ENCODE measurements at regions not wholly inside any gene's neighbourhood (a gene's known extent, or its start where the extent isn't known, plus 50 kb on each side); places are given as distances from the start of the nearest gene placed in this dataset.

DNA sequence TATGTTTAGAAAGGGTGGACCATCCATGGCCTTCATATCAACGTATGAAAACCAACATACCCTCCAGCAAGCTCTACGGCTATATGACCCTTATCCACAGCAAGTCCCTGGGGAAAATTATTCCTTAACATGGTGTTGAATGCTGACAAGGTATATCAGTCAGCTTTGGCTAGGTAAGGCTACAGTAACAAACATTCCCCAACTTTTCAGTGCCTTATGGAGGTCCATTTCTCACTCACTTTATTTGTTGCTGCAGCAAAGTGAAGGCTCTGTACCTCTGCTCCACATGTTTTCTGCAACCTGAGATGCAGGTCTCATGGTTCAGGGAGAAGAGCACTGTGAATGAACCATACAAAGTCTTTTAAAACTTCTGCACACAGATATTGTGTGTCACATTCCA is 83.8 kb upstream of the TOX3 start:
- H3K27ac ChIP-seq: no peak overlapping the region
- no peaks in the 10 kb centered on the region for H3K27me3 ChIP-seq (ENCODE audit: insufficient read depth, low read depth, severe bottlenecking)
- H3K9me3 ChIP-seq (ENCODE audit: severe bottlenecking): no peaks in the 10 kb centered on the region
- TF ChIP-seq, protein P1, sequence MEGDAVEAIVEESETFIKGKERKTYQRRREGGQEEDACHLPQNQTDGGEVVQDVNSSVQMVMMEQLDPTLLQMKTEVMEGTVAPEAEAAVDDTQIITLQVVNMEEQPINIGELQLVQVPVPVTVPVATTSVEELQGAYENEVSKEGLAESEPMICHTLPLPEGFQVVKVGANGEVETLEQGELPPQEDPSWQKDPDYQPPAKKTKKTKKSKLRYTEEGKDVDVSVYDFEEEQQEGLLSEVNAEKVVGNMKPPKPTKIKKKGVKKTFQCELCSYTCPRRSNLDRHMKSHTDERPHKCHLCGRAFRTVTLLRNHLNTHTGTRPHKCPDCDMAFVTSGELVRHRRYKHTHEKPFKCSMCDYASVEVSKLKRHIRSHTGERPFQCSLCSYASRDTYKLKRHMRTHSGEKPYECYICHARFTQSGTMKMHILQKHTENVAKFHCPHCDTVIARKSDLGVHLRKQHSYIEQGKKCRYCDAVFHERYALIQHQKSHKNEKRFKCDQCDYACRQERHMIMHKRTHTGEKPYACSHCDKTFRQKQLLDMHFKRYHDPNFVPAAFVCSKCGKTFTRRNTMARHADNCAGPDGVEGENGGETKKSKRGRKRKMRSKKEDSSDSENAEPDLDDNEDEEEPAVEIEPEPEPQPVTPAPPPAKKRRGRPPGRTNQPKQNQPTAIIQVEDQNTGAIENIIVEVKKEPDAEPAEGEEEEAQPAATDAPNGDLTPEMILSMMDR (IDR thresholded peaks at IDR 0.05; ENCODE audit: low read depth, low read length): no peak
- H3K36me3 ChIP-seq: no peaks in the 10 kb centered on the region
- H3K4me3 ChIP-seq (ENCODE audit: low read depth, low read length): no peak overlapping the region
- no peak for DNase-seq

DNA sequence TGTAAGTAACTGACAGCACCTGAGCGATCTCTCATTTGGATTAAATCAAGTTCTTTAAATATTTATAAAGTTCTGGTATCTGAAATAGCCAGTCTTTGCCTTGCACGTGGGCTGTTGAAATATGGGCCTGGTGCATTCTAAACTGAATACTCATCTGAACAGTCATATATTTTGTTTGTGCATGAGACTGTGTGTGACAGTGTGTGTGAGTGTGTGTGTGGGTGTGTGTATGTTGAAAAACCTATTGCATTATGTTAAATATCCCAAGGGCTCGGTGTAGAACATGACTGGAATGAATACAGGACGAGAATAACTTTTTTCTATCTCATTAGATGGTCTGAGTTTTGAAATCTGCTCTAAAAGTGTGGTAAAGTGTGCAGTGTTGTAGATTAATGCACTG is 82.4 kb upstream of the TOX3 start:
- no peaks in the 10 kb centered on the region for H3K9me3 ChIP-seq (ENCODE audit: severe bottlenecking)
- H3K4me3 ChIP-seq (ENCODE audit: low read depth, low read length): no peak overlapping the region
- TF ChIP-seq, protein P1 (IDR thresholded peaks at IDR 0.05; ENCODE audit: low read depth, low read length): no peak
- H3K27ac ChIP-seq: no peak overlapping the region
- no peaks in the 10 kb centered on the region for H3K36me3 ChIP-seq
- no peaks in the 10 kb centered on the region for H3K27me3 ChIP-seq (ENCODE audit: insufficient read depth, low read depth, severe bottlenecking)
- no peak for DNase-seq

DNA sequence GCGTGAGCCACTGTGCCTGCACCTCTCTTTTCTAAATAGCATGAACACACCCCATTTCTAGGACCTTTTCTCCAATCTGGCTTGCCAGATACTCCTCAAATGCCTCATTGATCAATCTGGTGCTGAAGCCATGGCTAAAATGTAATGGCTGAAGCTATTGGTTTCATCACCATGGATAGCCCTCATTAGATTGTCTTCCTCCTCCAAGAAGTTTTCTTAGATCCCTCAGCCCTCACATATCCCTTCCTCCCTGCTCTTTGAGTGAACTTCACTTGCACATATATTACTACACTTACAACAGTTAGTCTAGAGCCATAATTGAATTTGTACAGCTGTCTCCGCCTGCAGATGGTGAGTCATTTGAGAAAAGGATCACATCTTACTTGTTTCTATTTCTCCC is 77.9 kb upstream of the TOX3 start:
- Histone ChIP-seq H3K27me3 (ENCODE audit: insufficient read depth, low read depth, severe bottlenecking) (no peaks in the 10 kb centered on the region), H3K9me3 (ENCODE audit: severe bottlenecking) (no peaks in the 10 kb centered on the region), H3K4me3 (ENCODE audit: low read depth, low read length) (no peak overlapping the region), H3K27ac (no peak overlapping the region), H3K36me3 (no peaks in the 10 kb centered on the region)
- no peak for DNase-seq
- TF ChIP-seq, protein P1 (IDR thresholded peaks at IDR 0.05; ENCODE audit: low read depth, low read length): no peak

DNA sequence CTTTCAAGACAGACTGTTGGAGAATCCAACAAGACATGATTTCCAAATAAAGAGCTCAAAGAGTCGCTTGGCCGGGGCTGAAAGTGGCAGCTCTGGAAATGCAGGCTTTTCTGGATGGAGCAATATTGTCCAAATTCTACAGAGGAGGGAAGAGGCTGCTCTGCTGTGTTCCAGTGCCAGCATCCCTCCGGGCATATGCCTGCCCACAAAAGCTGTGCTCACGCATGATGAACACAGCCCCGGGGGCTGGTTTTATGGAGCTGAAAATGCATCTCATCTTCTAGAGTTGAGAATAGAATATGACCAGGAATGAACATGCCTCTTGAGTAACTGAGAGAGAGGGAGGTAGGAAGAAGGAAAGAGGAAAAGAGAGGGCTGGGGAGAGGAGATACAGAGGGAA is 74.7 kb upstream of the TOX3 start:
- Histone ChIP-seq H3K9me3 (ENCODE audit: severe bottlenecking) (no peaks in the 10 kb centered on the region), H3K27me3 (ENCODE audit: insufficient read depth, low read depth, severe bottlenecking) (no peaks in the 10 kb centered on the region), H3K4me3 (ENCODE audit: low read depth, low read length) (no peak overlapping the region), H3K27ac (no peak overlapping the region), H3K36me3 (no peaks in the 10 kb centered on the region)
- TF ChIP-seq, protein P1 (IDR thresholded peaks at IDR 0.05; ENCODE audit: low read depth, low read length): no peak
- no peak for DNase-seq

DNA sequence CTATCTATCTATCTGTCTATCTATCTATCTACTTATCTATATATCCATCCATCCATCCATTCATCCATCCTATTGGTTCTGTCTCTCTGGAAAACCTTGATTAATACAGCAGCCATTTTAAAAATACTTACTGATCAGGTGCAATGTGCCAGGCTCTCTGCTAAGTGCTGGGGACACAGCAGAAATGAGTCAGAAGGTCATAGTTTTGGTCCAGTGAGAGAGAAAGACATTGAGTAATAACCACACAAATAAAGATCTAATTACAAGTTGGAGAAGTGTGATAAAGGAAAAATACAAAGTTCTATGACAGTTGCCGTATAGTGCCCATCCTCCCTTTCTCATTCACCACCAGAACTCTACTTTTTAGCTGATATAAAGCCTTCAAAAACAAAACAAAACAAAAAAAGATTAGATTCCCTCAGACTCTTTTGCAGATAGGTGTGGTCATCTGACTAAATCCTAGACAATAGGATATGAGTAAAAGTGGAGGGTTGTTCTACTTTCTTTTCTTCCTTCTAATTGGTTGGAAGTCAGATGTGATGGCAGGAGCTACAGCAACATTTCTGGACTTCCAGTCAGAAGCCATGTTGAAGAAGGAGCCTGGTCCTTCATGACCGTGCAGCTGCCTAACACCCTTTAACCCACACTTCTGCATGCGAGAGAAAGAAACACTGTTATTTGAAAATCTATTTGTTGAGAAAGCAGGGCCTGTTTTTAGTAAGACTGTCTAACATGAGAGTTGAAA is 72.0 kb upstream of the TOX3 start:
- TF ChIP-seq, protein P1 (IDR thresholded peaks at IDR 0.05; ENCODE audit: low read depth, low read length): no peak
- Histone ChIP-seq H3K27ac (no peak overlapping the region), H3K36me3 (no peaks in the 10 kb centered on the region), H3K27me3 (ENCODE audit: insufficient read depth, low read depth, severe bottlenecking) (no peaks in the 10 kb centered on the region), H3K9me3 (ENCODE audit: severe bottlenecking) (no peaks in the 10 kb centered on the region), H3K4me3 (ENCODE audit: low read depth, low read length) (no peak overlapping the region)
- no peak for DNase-seq

DNA sequence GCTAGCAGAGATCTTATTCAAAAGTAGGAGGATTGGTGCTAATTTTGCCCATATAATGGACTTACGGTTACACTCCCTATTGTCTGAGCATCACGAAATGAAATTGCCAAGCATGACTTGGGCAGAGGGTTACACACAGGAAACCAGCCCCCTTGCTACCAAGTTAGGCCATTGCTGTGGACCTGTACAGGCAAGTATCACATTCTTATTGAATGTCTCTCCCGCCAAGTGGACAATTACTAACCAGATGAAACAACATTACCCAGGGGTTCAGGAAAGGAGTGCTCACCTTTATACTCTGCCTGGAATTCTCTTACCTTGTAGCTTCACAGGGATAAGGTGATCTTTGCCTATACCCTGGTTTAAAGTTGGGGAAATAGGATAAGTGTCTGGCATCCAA is 70.6 kb upstream of the TOX3 start:
- H3K27ac ChIP-seq: no peak overlapping the region
- no peak for DNase-seq
- TF ChIP-seq, protein P1 (IDR thresholded peaks at IDR 0.05; ENCODE audit: low read depth, low read length): no peak
- no peaks in the 10 kb centered on the region for H3K9me3 ChIP-seq (ENCODE audit: severe bottlenecking)
- no peaks in the 10 kb centered on the region for H3K27me3 ChIP-seq (ENCODE audit: insufficient read depth, low read depth, severe bottlenecking)
- H3K4me3 ChIP-seq (ENCODE audit: low read depth, low read length): no peak overlapping the region
- H3K36me3 ChIP-seq: no peaks in the 10 kb centered on the region

Data from WERI-Rb-1 (cell line).